ENCODE measurements at regions not wholly inside any gene's neighbourhood (a gene's known extent, or its start where the extent isn't known, plus 50 kb on each side); places are given as distances from the start of the nearest gene placed in this dataset.
"Not testable (repeated sequence)": the region's sequence is repeated elsewhere in the genome, so short reads cannot be mapped to it uniquely, and the experiment has no call there.

DNA sequence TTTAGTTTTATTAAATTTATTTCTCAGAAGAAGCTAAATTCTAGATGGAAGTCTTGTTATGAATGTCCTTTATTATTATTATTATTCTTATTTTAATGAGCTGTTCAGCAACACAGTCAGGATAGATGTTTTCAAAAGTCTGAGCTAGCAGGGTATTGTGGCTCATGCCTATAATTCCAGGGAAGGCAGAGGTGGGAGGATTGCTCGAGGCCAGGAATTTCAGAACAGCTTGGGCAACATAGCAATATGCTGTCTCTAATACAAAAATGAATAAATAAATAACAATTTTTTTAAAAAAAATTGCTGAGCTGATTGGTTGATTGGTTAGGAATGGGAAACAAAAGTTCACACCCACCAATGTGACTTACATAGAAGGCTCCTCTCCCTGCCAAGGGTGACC, 274.1 kb upstream of the CYRIA start:
- no peak for DNase-seq (ENCODE audit: low read depth)
- no peak overlapping the region for H3K4me3 ChIP-seq (ENCODE audit: low read length)
- no peak for TF ChIP-seq CTCF (IDR thresholded peaks at IDR 0.05; ENCODE audit: insufficient read depth, low read depth, low read length, missing control alignments)

GRCh38 chr2:16933355-16933754, 267.7 kb upstream of the CYRIA start:
- TF ChIP-seq CTCF (IDR thresholded peaks at IDR 0.05; ENCODE audit: insufficient read depth, low read depth, low read length, missing control alignments) = no peak
- DNase-seq (ENCODE audit: low read depth) = no peak

DNA sequence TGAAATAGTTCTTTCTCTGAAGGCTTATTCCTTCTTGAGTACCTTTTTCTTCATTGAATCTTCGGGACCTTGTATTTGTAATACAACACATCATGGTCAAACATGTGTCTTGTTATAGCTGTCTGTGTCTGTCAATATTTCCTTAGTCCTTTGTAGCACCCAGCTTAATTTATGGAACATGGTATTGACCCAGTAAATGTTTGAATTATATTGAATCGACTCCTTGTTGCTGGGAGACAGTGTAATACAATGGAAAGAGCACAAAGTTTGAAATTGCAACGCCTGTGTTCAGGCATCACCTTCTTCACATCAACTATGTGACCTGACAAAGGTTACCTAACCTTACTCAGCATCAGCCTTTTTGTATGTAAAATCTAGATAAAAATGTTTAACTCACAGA, 267.2 kb upstream of the CYRIA start:
- no peak for TF ChIP-seq CTCF (IDR thresholded peaks at IDR 0.05; ENCODE audit: insufficient read depth, low read depth, low read length, missing control alignments)
- DNase-seq (ENCODE audit: low read depth) = no peak
- no peak overlapping the region for H3K4me3 ChIP-seq (ENCODE audit: low read length)

More at GRCh38 chr2:16933355-16933754, 267.7 kb upstream of the CYRIA start:
- H3K4me3 ChIP-seq (ENCODE audit: low read length) = no peak overlapping the region

DNA sequence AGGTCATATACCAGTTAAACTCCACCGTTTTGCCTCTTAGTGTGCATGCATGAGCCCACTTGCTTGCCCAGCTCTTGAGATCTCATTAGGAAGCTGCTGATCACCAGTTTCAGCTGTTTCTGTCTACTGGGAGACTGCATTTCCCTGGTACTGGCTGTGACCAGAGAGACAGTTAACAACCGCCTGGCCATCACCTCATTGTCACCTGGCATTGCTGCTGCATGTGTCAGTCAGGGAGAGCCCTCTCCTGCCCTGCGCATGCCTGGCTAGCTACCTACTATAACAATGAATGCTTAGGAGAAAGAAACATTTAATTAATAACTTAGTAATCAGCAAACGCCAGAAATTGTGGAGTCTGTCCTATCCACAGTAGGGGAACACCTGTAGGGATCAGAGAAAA, 265.8 kb upstream of the CYRIA start:
- no peak for TF ChIP-seq CTCF (IDR thresholded peaks at IDR 0.05; ENCODE audit: insufficient read depth, low read depth, low read length, missing control alignments)
- H3K4me3 ChIP-seq (ENCODE audit: low read length) = no peak overlapping the region
- DNase-seq (ENCODE audit: low read depth) = no peak

DNA sequence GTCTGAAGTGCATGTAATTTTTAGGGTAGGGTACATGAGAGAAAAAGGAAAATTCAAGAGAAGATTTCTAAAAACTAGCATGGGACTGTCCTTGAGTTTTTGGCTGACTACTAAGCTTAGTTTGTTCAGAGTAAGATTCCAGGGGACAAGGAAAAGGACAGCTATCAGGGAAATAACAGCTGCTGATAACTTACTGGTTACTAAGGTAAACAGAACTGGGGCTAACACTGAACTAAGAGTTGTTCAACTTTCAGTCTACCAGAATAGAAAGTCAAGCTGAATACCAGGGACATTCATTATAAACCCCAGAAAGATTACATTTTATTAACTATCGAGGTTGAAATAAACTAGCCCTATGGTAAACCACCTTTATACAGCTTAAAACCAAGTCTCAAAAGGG, 261.8 kb upstream of the CYRIA start:
- TF ChIP-seq CTCF (IDR thresholded peaks at IDR 0.05; ENCODE audit: insufficient read depth, low read depth, low read length, missing control alignments) = no peak
- no peak overlapping the region for H3K4me3 ChIP-seq (ENCODE audit: low read length)
- no peak for DNase-seq (ENCODE audit: low read depth)

- no peak for TF ChIP-seq CTCF (IDR thresholded peaks at IDR 0.05; ENCODE audit: insufficient read depth, low read depth, low read length, missing control alignments)
- no peak overlapping the region for H3K4me3 ChIP-seq (ENCODE audit: low read length)
- peak; percentile 9 for DNase-seq (ENCODE audit: low read depth)
Measured at GRCh38 chr2:16925145-16925544, 259.5 kb upstream of the CYRIA start.

- H3K4me3 ChIP-seq (ENCODE audit: low read length) = not testable (repeated sequence)
- peak; percentile 87 for DNase-seq (ENCODE audit: low read depth)
Measured at GRCh38 chr2:16915341-16915755, 249.7 kb upstream of the CYRIA start.

DNA sequence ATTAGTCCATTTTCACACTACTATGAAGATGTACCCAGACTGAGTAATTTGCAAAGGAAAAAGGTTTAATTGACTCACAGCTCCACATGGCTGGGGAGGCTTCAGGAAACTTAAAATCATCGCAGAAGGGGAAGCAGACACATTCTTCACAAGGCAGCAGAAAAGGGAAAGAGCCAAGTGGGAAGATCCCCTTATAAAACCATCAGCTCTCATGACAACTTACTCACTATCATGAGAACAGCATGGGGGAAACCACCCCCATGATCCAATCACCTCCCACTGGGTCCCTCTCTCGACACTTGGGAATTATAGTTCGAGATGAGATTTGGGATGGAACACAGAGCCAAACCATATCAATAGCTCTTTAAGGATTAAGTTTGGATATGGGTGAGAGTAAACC, 246.1 kb upstream of the CYRIA start:
- no peak for TF ChIP-seq CTCF (IDR thresholded peaks at IDR 0.05; ENCODE audit: insufficient read depth, low read depth, low read length, missing control alignments)

More for the DNA sequence above, 246.1 kb upstream of the CYRIA start:
- no peak overlapping the region for H3K4me3 ChIP-seq (ENCODE audit: low read length)
- DNase-seq (ENCODE audit: low read depth) = no peak
